Adrenal gland (tissue), 9 donors: ENCODE measurements at regions not wholly inside any gene's neighbourhood (a gene's known extent, or its start where the extent isn't known, plus 50 kb on each side); places are given as distances from the start of the nearest gene placed in this dataset.
"Not testable (repeated sequence)": the region's sequence is repeated elsewhere in the genome, so short reads cannot be mapped to it uniquely, and the experiment has no call there.

Source experiments
- DNase-seq, 7 donors: peaks; one replicate each; pipeline ENCODE4 v3.0.0-alpha.2; 2019 to 2020
- H3K27ac ChIP-seq, 5 donors: fragments of 200-600 bp; sonication (generic) in 4 of 5; 1 replicate in 3 of 5; 2 replicates in 2 of 5; pipeline versions ENCODE4 v1.5.1 to v1.8.0; 2016 to 2020; ENCODE audit warnings: mild to moderate bottlenecking in 1 of 5
- H3K27me3 ChIP-seq: fragments of 200-600 bp; 2 replicates; pipeline ENCODE4 v1.8.0; 2021
- H3K36me3 ChIP-seq, 2 donors: fragments of 200-600 bp; replicated peaks in 1 of 2; 1 replicate in 1 of 2; 2 replicates in 1 of 2; pipeline versions ENCODE4 v1.5.1 to v1.8.0; 2018 to 2022
- H3K4me1 ChIP-seq, 2 donors: fragments of 200-600 bp; replicated peaks in 1 of 2; 1 replicate in 1 of 2; 2 replicates in 1 of 2; pipeline versions ENCODE4 v1.5.1 to v1.8.0; 2018 to 2021
- H3K4me3 ChIP-seq, 4 donors: fragments of 200-600 bp; sonication (generic) in 3 of 4; one replicate each; pipeline ENCODE4 v1.5.1; 2016 to 2018
- H3K9me3 ChIP-seq, 3 donors: fragments of 200-600 bp; sonication (generic) in 1 of 3; replicated peaks in 1 of 3; 1 replicate in 2 of 3; 2 replicates in 1 of 3; pipeline versions ENCODE4 v1.5.1 to v1.8.0; 2016 to 2021
- POLR2A ChIP-seq, 2 donors: fragments of 450-650 bp; IDR thresholded peaks; one replicate each; pipeline ENCODE4 v1.6.1; 2017; ENCODE audit warnings: antibody characterized with exemption in 2 of 2, mild to moderate bottlenecking in 2 of 2, moderate library complexity in 1 of 2
- WGBS, 4 donors: extraction: QIAGEN DNeasy Blood & Tissue Kit in 2 of 4; methylation state at CpG; one replicate each; pipeline versions ENCODE4 v1.1.5 to v1.1.7; 2013 to 2017; 5-methylcytosine and 5-hydroxymethylcytosine counted together
- intact Hi-C, 2 donors: fragments of 100-400 bp; cut with DNase I; formaldehyde crosslinking; loops; one replicate each; pipeline versions ENCODE4 v1.14.1 to v1.15.0; 2022 to 2023
- TF ChIP-seq, protein P1 (sequence below), 6 experiments: fragments of 450-650 bp in 4 of 6; fragments of 200-600 bp in 2 of 6; sonication (generic) in 1 of 6; IDR thresholded peaks; 1 replicate in 5 of 6; 2 replicates in 1 of 6; pipeline versions ENCODE4 v1.5.1 to v1.8.0; 2016 to 2021; ENCODE audit warnings: antibody characterized with exemption in 6 of 6, mild to moderate bottlenecking in 2 of 6, moderate library complexity in 1 of 6
- donor health status: healthy with polysubstance abuse.
- donor health status: Bipolar disorder and iron deficiency.
- donor health status: DM: yes; HTN: yes; CAD: no.
- donor health status: DM: no; HTN: no; CAD: no.
- donor health status: DM: no; HTN: no; CAD: no.

DNA sequence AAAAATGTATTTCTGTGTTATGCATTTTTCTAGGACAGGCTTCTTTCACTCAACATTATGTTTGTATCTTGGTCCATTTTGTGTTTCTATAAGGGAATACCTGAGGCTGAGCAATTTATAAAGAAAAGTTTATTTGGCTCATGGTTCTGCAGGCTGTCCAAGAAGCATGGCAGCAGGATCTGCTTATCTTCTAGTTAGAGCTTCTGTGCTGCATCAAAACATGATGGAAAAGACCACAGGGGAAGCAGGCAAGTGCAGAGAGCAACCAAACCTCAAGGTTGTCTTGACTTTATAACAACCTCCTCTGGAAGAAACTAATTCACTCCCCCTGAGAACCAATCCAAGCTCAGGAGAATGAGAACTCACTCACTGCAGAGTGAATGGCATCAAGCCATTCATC is 1601.0 kb upstream of the NUDT12 start:
- H3K4me1 ChIP-seq, result no peaks in the 10 kb centered on the region
- TF ChIP-seq POLR2A (IDR thresholded peaks at IDR 0.05), result no peak
- TF ChIP-seq, protein P1, sequence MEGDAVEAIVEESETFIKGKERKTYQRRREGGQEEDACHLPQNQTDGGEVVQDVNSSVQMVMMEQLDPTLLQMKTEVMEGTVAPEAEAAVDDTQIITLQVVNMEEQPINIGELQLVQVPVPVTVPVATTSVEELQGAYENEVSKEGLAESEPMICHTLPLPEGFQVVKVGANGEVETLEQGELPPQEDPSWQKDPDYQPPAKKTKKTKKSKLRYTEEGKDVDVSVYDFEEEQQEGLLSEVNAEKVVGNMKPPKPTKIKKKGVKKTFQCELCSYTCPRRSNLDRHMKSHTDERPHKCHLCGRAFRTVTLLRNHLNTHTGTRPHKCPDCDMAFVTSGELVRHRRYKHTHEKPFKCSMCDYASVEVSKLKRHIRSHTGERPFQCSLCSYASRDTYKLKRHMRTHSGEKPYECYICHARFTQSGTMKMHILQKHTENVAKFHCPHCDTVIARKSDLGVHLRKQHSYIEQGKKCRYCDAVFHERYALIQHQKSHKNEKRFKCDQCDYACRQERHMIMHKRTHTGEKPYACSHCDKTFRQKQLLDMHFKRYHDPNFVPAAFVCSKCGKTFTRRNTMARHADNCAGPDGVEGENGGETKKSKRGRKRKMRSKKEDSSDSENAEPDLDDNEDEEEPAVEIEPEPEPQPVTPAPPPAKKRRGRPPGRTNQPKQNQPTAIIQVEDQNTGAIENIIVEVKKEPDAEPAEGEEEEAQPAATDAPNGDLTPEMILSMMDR (IDR thresholded peaks at IDR 0.05), result no peak
- no peak overlapping the region for H3K27ac ChIP-seq
- H3K9me3 ChIP-seq, result no peaks in the 10 kb centered on the region
- H3K4me3 ChIP-seq, result no peak overlapping the region
- DNase-seq, result no peak
- H3K36me3 ChIP-seq, result no peaks in the 10 kb centered on the region
- H3K27me3 ChIP-seq, result no peaks in the 10 kb centered on the region
- intact Hi-C loops, result no loop called here

DNA sequence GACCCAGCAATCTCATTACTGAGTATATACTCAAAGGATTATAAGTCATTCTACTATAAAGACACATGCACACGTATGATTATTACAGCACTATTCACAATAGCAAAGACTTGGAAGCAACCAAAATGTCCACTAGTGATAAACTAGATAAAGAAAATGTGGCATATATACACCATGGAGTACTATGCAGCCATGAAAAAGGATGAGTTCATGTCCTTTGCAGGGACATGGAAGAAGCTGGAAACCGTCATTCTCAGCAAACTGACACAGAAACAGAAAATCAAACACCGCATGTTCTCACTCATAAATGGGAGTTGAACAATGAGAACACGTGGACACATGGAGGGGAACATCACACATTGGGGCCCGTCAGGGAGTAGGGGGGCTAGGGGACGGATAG is 1600.0 kb upstream of the NUDT12 start:
- 81 to 94% (median 86%) methylated on average over 6 of the region's 6 CpGs for WGBS, 4 donors
- H3K27ac ChIP-seq, H3K4me1 ChIP-seq, H3K27me3 ChIP-seq, H3K4me3 ChIP-seq, intact Hi-C loops, DNase-seq, H3K36me3 ChIP-seq, H3K9me3 ChIP-seq: not testable (repeated sequence)

DNA sequence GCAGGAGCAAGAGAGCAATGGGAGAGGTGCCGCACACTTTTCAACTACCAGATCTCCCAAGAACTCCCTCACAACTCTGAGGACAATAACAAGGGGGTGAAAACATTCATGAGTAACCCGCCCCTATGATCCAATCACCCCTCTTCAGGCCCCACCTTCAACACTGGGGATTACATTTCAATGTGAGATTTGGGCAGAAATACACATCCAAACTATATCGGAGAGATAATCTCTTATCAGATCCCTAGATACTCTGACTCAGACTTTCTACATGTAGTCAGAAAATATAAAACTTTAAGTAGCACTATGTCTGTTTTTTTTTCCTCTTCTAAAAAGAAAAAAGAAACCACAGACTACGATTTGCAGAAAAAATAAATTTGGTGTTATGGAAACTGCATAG is 1595.9 kb upstream of the NUDT12 start:
- Histone ChIP-seq H3K27me3 (no peaks in the 10 kb centered on the region), H3K4me1 (no peaks in the 10 kb centered on the region), H3K27ac (no peak overlapping the region), H3K9me3 (no peaks in the 10 kb centered on the region), H3K36me3 (no peaks in the 10 kb centered on the region), H3K4me3 (no peak overlapping the region)
- intact Hi-C loops, result no loop called here
- TF ChIP-seq POLR2A (IDR thresholded peaks at IDR 0.05), result no peak
- TF ChIP-seq, protein P1 (IDR thresholded peaks at IDR 0.05), result no peak
- WGBS, 4 donors, result 56 to 74% (median 61%) methylated on average over 4 of the region's 4 CpGs
- no peak for DNase-seq

DNA sequence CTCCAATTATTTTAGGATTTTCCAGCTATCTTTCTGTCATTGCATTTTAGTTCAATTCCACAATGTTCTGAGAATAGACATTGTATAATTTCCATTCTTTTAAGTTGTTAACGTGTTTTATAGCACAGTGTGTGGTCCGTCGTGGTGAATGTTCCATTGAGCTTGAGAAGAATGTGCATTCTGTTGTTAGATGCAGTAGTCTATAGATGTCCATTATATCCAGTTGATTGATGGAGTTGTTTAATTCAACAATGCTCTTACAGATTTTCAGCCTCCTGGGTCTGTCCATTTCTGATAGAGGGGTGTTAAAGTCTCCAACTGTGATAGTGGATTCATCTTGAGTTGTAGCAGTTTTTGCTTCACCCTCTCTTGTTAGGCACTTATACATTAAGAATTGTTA is 1587.7 kb upstream of the NUDT12 start:
- Histone ChIP-seq H3K36me3 (no peaks in the 10 kb centered on the region), H3K9me3 (no peaks in the 10 kb centered on the region), H3K27ac (no peak overlapping the region), H3K27me3 (no peaks in the 10 kb centered on the region), H3K4me1 (no peaks in the 10 kb centered on the region), H3K4me3 (no peak overlapping the region)
- intact Hi-C loops, result no loop called here
- TF ChIP-seq, protein P1 (IDR thresholded peaks at IDR 0.05), result no peak
- TF ChIP-seq POLR2A (IDR thresholded peaks at IDR 0.05), result no peak
- WGBS, 4 donors, result 70 to 82% (median 74%) methylated on average over 3 of the region's 3 CpGs
- no peak for DNase-seq

DNA sequence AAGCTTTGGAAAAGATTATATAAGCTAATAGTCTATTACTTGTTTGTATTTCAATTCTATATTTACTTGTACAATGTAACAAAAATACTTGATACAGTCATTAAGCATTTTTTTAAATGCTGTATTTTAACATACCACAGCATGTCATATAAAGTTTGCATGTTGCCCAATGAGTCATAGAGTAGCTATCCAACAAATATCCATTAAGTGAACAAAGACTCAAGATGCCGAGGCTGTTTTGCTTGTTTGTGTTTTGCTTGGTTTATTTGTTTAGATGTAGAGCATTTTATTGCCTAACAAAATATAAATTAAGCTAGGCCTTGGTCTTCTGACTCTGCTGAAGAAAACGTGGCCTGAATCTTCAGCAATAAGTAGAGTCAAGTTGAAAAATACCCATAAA is 1584.3 kb upstream of the NUDT12 start:
- DNase-seq, result no peak
- H3K27ac ChIP-seq, result no peak overlapping the region
- no peaks in the 10 kb centered on the region for H3K9me3 ChIP-seq
- WGBS, 4 donors, result 57 to 75% (median 61%) methylated on average over 2 of the region's 2 CpGs
- no peaks in the 10 kb centered on the region for H3K4me1 ChIP-seq
- no peaks in the 10 kb centered on the region for H3K27me3 ChIP-seq
- no peak for TF ChIP-seq POLR2A (IDR thresholded peaks at IDR 0.05)
- intact Hi-C loops, result no loop called here
- no peaks in the 10 kb centered on the region for H3K36me3 ChIP-seq
- H3K4me3 ChIP-seq, result no peak overlapping the region
